OCI-LY7 (cell line): ENCODE measurements at regions not wholly inside any gene's neighbourhood (a gene's known extent, or its start where the extent isn't known, plus 50 kb on each side); places are given as distances from the start of the nearest gene placed in this dataset.

Experiments used
- BruUV-seq: library from RNA; stranded (reverse); fragments of 400-500 nt; replicated peaks from 2 replicates; lab custom pipeline; 2021; lab: Mats Ljungman, UMichigan
- CTCF ChIA-PET: fragments of 300-600 bp; sonication (Branson Sonifier 250); formaldehyde crosslinking; loops from one replicate; lab custom pipeline; 2022; ENCODE audit warnings: antibody characterized with exemption; ENCODE audit not compliant: unreplicated experiment; lab: Charles Lee
- POLR2A ChIA-PET: fragments of 300-600 bp; sonication (Branson Sonifier 250); formaldehyde crosslinking; loops from one replicate; lab custom pipeline; 2022; ENCODE audit warnings: antibody characterized with exemption; lab: Charles Lee
- DNase-seq: peaks from one replicate; pipeline ENCODE4 v3.0.0-alpha.2; 2015; ENCODE audit warnings: low spot score
- H2AFZ ChIP-seq: fragments of 200-600 bp; sonication (generic), shearing (Covaris generic); 2 replicates; pipeline ENCODE4 v1.6.1; 2014; ENCODE audit warnings: mild to moderate bottlenecking, antibody characterized with exemption, low read length, moderate library complexity
- H3K27ac ChIP-seq: fragments of 200-600 bp; sonication (generic); 2 replicates; pipeline ENCODE4 v1.5.1; 2014; ENCODE audit warnings: mixed run types, low read depth, mild to moderate bottlenecking, moderate library complexity, low read length, inconsistent platforms; ENCODE audit not compliant: poor library complexity, severe bottlenecking
- H3K36me3 ChIP-seq: fragments of 200-600 bp; sonication (generic); 2 replicates; pipeline ENCODE4 v1.6.1; 2014; ENCODE audit warnings: mild to moderate bottlenecking, antibody characterized with exemption, low read length, moderate library complexity, mixed read lengths; ENCODE audit not compliant: insufficient read depth
- H3K4me1 ChIP-seq: fragments of 200-600 bp; sonication (generic); 2 replicates; pipeline ENCODE4 v1.5.1; 2014; ENCODE audit warnings: mild to moderate bottlenecking, low read length; ENCODE audit not compliant: insufficient read depth, poor library complexity, severe bottlenecking
- H3K4me2 ChIP-seq: fragments of 200-600 bp; sonication (generic); 2 replicates; pipeline ENCODE4 v1.6.1; 2014; ENCODE audit warnings: mild to moderate bottlenecking, low read length
- H3K4me3 ChIP-seq: fragments of 200-600 bp; sonication (generic); 2 replicates; pipeline ENCODE4 v1.5.1; 2014; ENCODE audit warnings: mild to moderate bottlenecking, low read depth, low read length; ENCODE audit not compliant: poor library complexity, severe bottlenecking
- H3K79me2 ChIP-seq: fragments of 200-600 bp; sonication (generic); 2 replicates; pipeline ENCODE4 v1.6.1; 2016; ENCODE audit warnings: low read depth, mild to moderate bottlenecking, low read length, moderate library complexity, mixed read lengths; ENCODE audit not compliant: insufficient read depth
- H3K9me2 ChIP-seq: fragments of 200-600 bp; sonication (generic); 2 replicates; pipeline ENCODE4 v1.6.1; 2016; ENCODE audit warnings: mild to moderate bottlenecking, low read length, mixed read lengths; ENCODE audit not compliant: insufficient read depth
- H3K9me3 ChIP-seq: fragments of 200-600 bp; sonication (generic); 2 replicates; pipeline ENCODE4 v1.6.1; 2014; ENCODE audit warnings: mild to moderate bottlenecking, mixed run types, low read length, mixed read lengths
- H4K20me1 ChIP-seq: fragments of 200-600 bp; sonication (generic); 2 replicates; pipeline ENCODE4 v1.6.1; 2014; ENCODE audit warnings: mild to moderate bottlenecking, antibody characterized with exemption, low read length, moderate library complexity, mixed read lengths; ENCODE audit not compliant: insufficient read depth
- CTCF ChIP-seq: fragments of 200-600 bp; sonication (generic); conservative IDR thresholded peaks from 2 replicates; pipeline ENCODE4 v1.5.1; 2014; ENCODE audit warnings: mild to moderate bottlenecking, antibody characterized with exemption, low read length, moderate library complexity, mixed read lengths
- EZH2phosphoT487 ChIP-seq: fragments of 200-600 bp; sonication (generic); IDR thresholded peaks from 2 replicates; pipeline ENCODE4 v1.6.1; 2018; ENCODE audit warnings: low read depth, borderline replicate concordance, mild to moderate bottlenecking, mixed run types, antibody characterized with exemption, low read length, moderate library complexity, mixed read lengths
- intact Hi-C: fragments of 100-400 bp; cut with micrococcal nuclease; formaldehyde crosslinking; loops from one replicate; pipeline ENCODE4 v1.10.0; 2022; ENCODE audit not compliant: unreplicated experiment

GRCh38 chr11:134544095-134544815 lies 132.2 kb upstream of the B3GAT1 start:
- intact Hi-C loops, result no loop called here
- no peak overlapping the region for H3K4me3 ChIP-seq
- no peaks in the 10 kb centered on the region for H4K20me1 ChIP-seq
- H3K4me2 ChIP-seq, result no peak overlapping the region
- H3K9me3 ChIP-seq, result no peaks in the 10 kb centered on the region
- H3K9me2 ChIP-seq, result no peaks in the 10 kb centered on the region
- no peaks in the 10 kb centered on the region for H3K79me2 ChIP-seq
- no peaks in the 10 kb centered on the region for H3K36me3 ChIP-seq
- H3K27ac ChIP-seq, result no peak overlapping the region
- ChIA-PET CTCF (interaction anchor here (0.6 kb wide), 1 partner anchor 34 kb away, joined by 11 read pairs; no protein-coding TSS in a partner anchor), POLR2A (no interaction called here)
- DNase-seq, result no peak
- H2AFZ ChIP-seq, result no peak overlapping the region
- no peak for TF ChIP-seq CTCF
- TF ChIP-seq EZH2phosphoT487, result no peak
- no TSS peak for BruUV-seq
- no peaks in the 10 kb centered on the region for H3K4me1 ChIP-seq

- Histone ChIP-seq H4K20me1 (no peaks in the 10 kb centered on the region), H2AFZ (no peak overlapping the region), H3K4me1 (no peaks in the 10 kb centered on the region), H3K27ac (no peak overlapping the region), H3K9me3 (no peaks in the 10 kb centered on the region), H3K79me2 (no peaks in the 10 kb centered on the region), H3K9me2 (no peaks in the 10 kb centered on the region), H3K4me3 (no peak overlapping the region), H3K4me2 (no peak overlapping the region), H3K36me3 (no peaks in the 10 kb centered on the region)
- POLR2A ChIA-PET, result no interaction called here
- CTCF ChIA-PET, result no interaction called here
- intact Hi-C loops, result no loop called here
- no TSS peak for BruUV-seq
- TF ChIP-seq EZH2phosphoT487, result no peak
- TF ChIP-seq CTCF, result no peak
- no peak for DNase-seq
Observed at GRCh38 chr11:134543645-134544044, 131.6 kb upstream of the B3GAT1 start.

- intact Hi-C loops, result no loop called here
- CTCF ChIA-PET, result no interaction called here
- H3K9me3 ChIP-seq, result no peaks in the 10 kb centered on the region
- no peak for DNase-seq
- no peaks in the 10 kb centered on the region for H3K79me2 ChIP-seq
- H3K4me3 ChIP-seq, result no peak overlapping the region
- no peak overlapping the region for H3K4me2 ChIP-seq
- no peaks in the 10 kb centered on the region for H3K9me2 ChIP-seq
- TF ChIP-seq CTCF (no peak), EZH2phosphoT487 (no peak)
- H3K36me3 ChIP-seq, result no peaks in the 10 kb centered on the region
- no peak overlapping the region for H3K27ac ChIP-seq
- no peaks in the 10 kb centered on the region for H4K20me1 ChIP-seq
- H2AFZ ChIP-seq, result no peak overlapping the region
- H3K4me1 ChIP-seq, result no peaks in the 10 kb centered on the region
- no TSS peak for BruUV-seq
- POLR2A ChIA-PET, result interaction anchor here (0.6 kb wide), 1 partner anchor 344 kb away, joined by 3 read pairs; no protein-coding TSS in a partner anchor
Observed at GRCh38 chr11:134543241-134543640, 131.2 kb upstream of the B3GAT1 start.
